ENCODE measurements at regions not wholly inside any gene's neighbourhood (a gene's known extent, or its start where the extent isn't known, plus 50 kb on each side); places are given as distances from the start of the nearest gene placed in this dataset.

- ATAC-seq: no peak
- DNase-seq: no peak
- no peaks in the 10 kb centered on the region for H3K36me3 Mint-ChIP-seq (ENCODE audit: low read depth)
- no peaks in the 10 kb centered on the region for H3K4me1 Mint-ChIP-seq
- no peaks in the 10 kb centered on the region for H3K27me3 Mint-ChIP-seq
- no peak overlapping the region for H3K4me3 Mint-ChIP-seq
- peaks cover 7% of the 10 kb centered on the region for H3K9me3 Mint-ChIP-seq
- no peak overlapping the region for H3K27ac Mint-ChIP-seq
Observed at GRCh38 chr20:42020316-42020715, 402.1 kb upstream of the CHD6 start.

GRCh38 chr20:42018979-42019378, 400.8 kb upstream of the CHD6 start:
- Mint-ChIP-seq H3K27me3 (no peaks in the 10 kb centered on the region), H3K27ac (no peak overlapping the region), H3K4me3 (no peak overlapping the region), H3K9me3 (peaks cover 4% of the 10 kb centered on the region), H3K4me1 (no peaks in the 10 kb centered on the region), H3K36me3 (ENCODE audit: low read depth) (no peaks in the 10 kb centered on the region)
- DNase-seq: no peak
- ATAC-seq: no peak

- DNase-seq: no peak
- H3K27me3 Mint-ChIP-seq: no peaks in the 10 kb centered on the region
- ATAC-seq: no peak
- no peaks in the 10 kb centered on the region for H3K4me1 Mint-ChIP-seq
- peaks cover 12% of the 10 kb centered on the region for H3K9me3 Mint-ChIP-seq
- no peaks in the 10 kb centered on the region for H3K36me3 Mint-ChIP-seq (ENCODE audit: low read depth)
- H3K4me3 Mint-ChIP-seq: no peak overlapping the region
- no peak overlapping the region for H3K27ac Mint-ChIP-seq
Observed at GRCh38 chr20:42010090-42010489, 391.9 kb upstream of the CHD6 start.

GRCh38 chr20:42007251-42007650, 389.1 kb upstream of the CHD6 start:
- Mint-ChIP-seq H3K4me1 (no peaks in the 10 kb centered on the region), H3K9me3 (peaks cover 12% of the 10 kb centered on the region), H3K4me3 (no peak overlapping the region), H3K27ac (no peak overlapping the region), H3K27me3 (no peaks in the 10 kb centered on the region), H3K36me3 (ENCODE audit: low read depth) (no peaks in the 10 kb centered on the region)
- ATAC-seq (no peak), DNase-seq (no peak)

- Mint-ChIP-seq H3K27ac (no peak overlapping the region), H3K36me3 (ENCODE audit: low read depth) (peaks cover 2% of the 10 kb centered on the region), H3K27me3 (no peaks in the 10 kb centered on the region), H3K9me3 (peaks cover 8% of the 10 kb centered on the region), H3K4me1 (no peaks in the 10 kb centered on the region), H3K4me3 (no peak overlapping the region)
- DNase-seq (no peak), ATAC-seq (no peak)
Observed at GRCh38 chr20:42005211-42005610, 387.0 kb upstream of the CHD6 start.

- Mint-ChIP-seq H3K4me3 (no peak overlapping the region), H3K9me3 (peaks cover 11% of the 10 kb centered on the region), H3K27ac (no peak overlapping the region), H3K4me1 (no peaks in the 10 kb centered on the region), H3K36me3 (ENCODE audit: low read depth) (peaks cover 2% of the 10 kb centered on the region), H3K27me3 (no peaks in the 10 kb centered on the region)
- DNase-seq (no peak), ATAC-seq (no peak)
Observed at GRCh38 chr20:42003380-42003779, 385.2 kb upstream of the CHD6 start.

- no peak for DNase-seq
- Mint-ChIP-seq H3K27ac (no peak overlapping the region), H3K27me3 (no peaks in the 10 kb centered on the region), H3K36me3 (ENCODE audit: low read depth) (peaks cover 2% of the 10 kb centered on the region), H3K4me1 (no peaks in the 10 kb centered on the region), H3K9me3 (peaks cover 14% of the 10 kb centered on the region), H3K4me3 (no peak overlapping the region)
- ATAC-seq: no peak
Observed at GRCh38 chr20:41998539-41999341, 380.6 kb upstream of the CHD6 start.

- Mint-ChIP-seq H3K27ac (no peak overlapping the region), H3K4me1 (no peaks in the 10 kb centered on the region), H3K9me3 (peaks cover 14% of the 10 kb centered on the region), H3K36me3 (ENCODE audit: low read depth) (peaks cover 2% of the 10 kb centered on the region), H3K27me3 (peaks cover 2% of the 10 kb centered on the region), H3K4me3 (no peak overlapping the region)
- ATAC-seq (no peak), DNase-seq (no peak)
Observed at GRCh38 chr20:41996951-41997350, 378.8 kb upstream of the CHD6 start.

GRCh38 chr20:41992481-41992880, 374.3 kb upstream of the CHD6 start:
- Mint-ChIP-seq H3K27ac (no peak overlapping the region), H3K4me1 (no peaks in the 10 kb centered on the region), H3K27me3 (peaks cover 2% of the 10 kb centered on the region), H3K9me3 (no peaks in the 10 kb centered on the region), H3K36me3 (ENCODE audit: low read depth) (no peaks in the 10 kb centered on the region), H3K4me3 (no peak overlapping the region)
- no peak for DNase-seq
- ATAC-seq: no peak

GRCh38 chr20:41991412-41991811, 373.2 kb upstream of the CHD6 start:
- ATAC-seq (no peak), DNase-seq (no peak)
- H3K9me3 Mint-ChIP-seq: no peaks in the 10 kb centered on the region
- no peaks in the 10 kb centered on the region for H3K4me1 Mint-ChIP-seq
- no peaks in the 10 kb centered on the region for H3K36me3 Mint-ChIP-seq (ENCODE audit: low read depth)
- H3K27me3 Mint-ChIP-seq: peaks cover 2% of the 10 kb centered on the region
- H3K4me3 Mint-ChIP-seq: no peak overlapping the region
- no peak overlapping the region for H3K27ac Mint-ChIP-seq

- ATAC-seq (no peak), DNase-seq (no peak)
- Mint-ChIP-seq H3K36me3 (ENCODE audit: low read depth) (no peaks in the 10 kb centered on the region), H3K27me3 (peaks cover 2% of the 10 kb centered on the region), H3K4me3 (no peak overlapping the region), H3K27ac (no peak overlapping the region), H3K9me3 (no peaks in the 10 kb centered on the region), H3K4me1 (no peaks in the 10 kb centered on the region)
Observed at GRCh38 chr20:41989935-41990635, 371.9 kb upstream of the CHD6 start.

GRCh38 chr20:41989039-41989679, 371.0 kb upstream of the CHD6 start:
- DNase-seq (no peak), ATAC-seq (no peak)
- Mint-ChIP-seq H3K27ac (no peak overlapping the region), H3K27me3 (peaks cover 2% of the 10 kb centered on the region), H3K4me3 (no peak overlapping the region), H3K9me3 (no peaks in the 10 kb centered on the region), H3K36me3 (ENCODE audit: low read depth) (no peaks in the 10 kb centered on the region), H3K4me1 (no peaks in the 10 kb centered on the region)

GRCh38 chr20:41984031-41984430, 365.9 kb upstream of the CHD6 start:
- no peaks in the 10 kb centered on the region for H3K4me1 Mint-ChIP-seq
- no peak for DNase-seq
- H3K36me3 Mint-ChIP-seq (ENCODE audit: low read depth): no peaks in the 10 kb centered on the region
- no peaks in the 10 kb centered on the region for H3K27me3 Mint-ChIP-seq
- H3K4me3 Mint-ChIP-seq: no peak overlapping the region
- H3K27ac Mint-ChIP-seq: no peak overlapping the region
- no peak for ATAC-seq
- H3K9me3 Mint-ChIP-seq: no peaks in the 10 kb centered on the region

GRCh38 chr20:41983159-41983558, 365.0 kb upstream of the CHD6 start:
- H3K27ac Mint-ChIP-seq: no peak overlapping the region
- H3K4me1 Mint-ChIP-seq: no peaks in the 10 kb centered on the region
- no peaks in the 10 kb centered on the region for H3K9me3 Mint-ChIP-seq
- ATAC-seq: no peak
- H3K27me3 Mint-ChIP-seq: no peaks in the 10 kb centered on the region
- DNase-seq: no peak
- no peak overlapping the region for H3K4me3 Mint-ChIP-seq
- no peaks in the 10 kb centered on the region for H3K36me3 Mint-ChIP-seq (ENCODE audit: low read depth)

- DNase-seq (no peak), ATAC-seq (no peak)
- Mint-ChIP-seq H3K27me3 (no peaks in the 10 kb centered on the region), H3K9me3 (no peaks in the 10 kb centered on the region), H3K4me1 (no peaks in the 10 kb centered on the region), H3K36me3 (ENCODE audit: low read depth) (no peaks in the 10 kb centered on the region), H3K4me3 (no peak overlapping the region), H3K27ac (no peak overlapping the region)
Observed at GRCh38 chr20:41981746-41982145, 363.6 kb upstream of the CHD6 start.
